DND-41 (cell line): ENCODE measurements at regions not wholly inside any gene's neighbourhood (a gene's known extent, or its start where the extent isn't known, plus 50 kb on each side); places are given as distances from the start of the nearest gene placed in this dataset.

Source experiments
- CTCF ChIP-seq: IDR thresholded peaks from 2 replicates; pipeline ENCODE4 v1.5.1; 2012; ENCODE audit warnings: borderline replicate concordance, low read length, moderate library complexity, mild to moderate bottlenecking; ENCODE audit not compliant: poor library complexity, severe bottlenecking; ENCODE audit errors: extremely low read depth
- EZH2 ChIP-seq: IDR thresholded peaks from 3 replicates; pipeline ENCODE4 v1.6.1; 2012; ENCODE audit warnings: borderline replicate concordance, low read depth, mild to moderate bottlenecking, moderate library complexity, low read length, inconsistent platforms; ENCODE audit not compliant: severe bottlenecking

GRCh38 chrX:95346856-95347255 is 1337.8 kb upstream of the DIAPH2 start:
- TF ChIP-seq EZH2 (no peak), CTCF (peak; percentile 20)
